DOHH2 (cell line): ENCODE measurements at regions not wholly inside any gene's neighbourhood (a gene's known extent, or its start where the extent isn't known, plus 50 kb on each side); places are given as distances from the start of the nearest gene placed in this dataset.

Experiments used
- CTCF ChIP-seq: fragments of 200-600 bp; sonication (generic); IDR thresholded peaks from one replicate; pipeline ENCODE4 v1.5.1; 2014; ENCODE audit warnings: antibody characterized with exemption, mild to moderate bottlenecking, low read depth, low read length; ENCODE audit not compliant: poor library complexity, severe bottlenecking
- EZH2phosphoT487 ChIP-seq: fragments of 200-600 bp; sonication (generic); IDR thresholded peaks from 2 replicates; pipeline ENCODE4 v1.6.1; 2017; ENCODE audit warnings: borderline replicate concordance, mild to moderate bottlenecking, antibody characterized with exemption, low read length, moderate library complexity, mixed read lengths

GRCh38 chr20:54933212-54933904 lies 458.0 kb downstream of the DOK5 start:
- TF ChIP-seq EZH2phosphoT487 (no peak), CTCF (no peak)
